Endodermal cell (in vitro differentiated cells): ENCODE measurements at regions not wholly inside any gene's neighbourhood (a gene's known extent, or its start where the extent isn't known, plus 50 kb on each side); places are given as distances from the start of the nearest gene placed in this dataset.

Experiments used
- DNase-seq: peaks from one replicate; pipeline ENCODE4 v3.0.0-alpha.2; 2017
- H3K27ac ChIP-seq: 2 replicates; pipeline ENCODE4 v1.5.1; 2013; ENCODE audit warnings: mild to moderate bottlenecking, low read depth, low read length, moderate library complexity
- H3K27me3 ChIP-seq: 2 replicates; pipeline ENCODE4 v1.6.1; 2013; ENCODE audit warnings: mild to moderate bottlenecking, low read length, moderate library complexity; ENCODE audit not compliant: insufficient read depth, control insufficient read depth, poor library complexity, severe bottlenecking
- H3K36me3 ChIP-seq: 2 replicates; pipeline ENCODE4 v1.7.0; 2013; ENCODE audit warnings: mild to moderate bottlenecking, low read length, moderate library complexity; ENCODE audit not compliant: control insufficient read depth, insufficient read depth
- H3K4me1 ChIP-seq: one replicate; pipeline ENCODE4 v1.7.0; 2013; ENCODE audit warnings: low read length; ENCODE audit not compliant: control insufficient read depth, insufficient read depth
- H3K4me3 ChIP-seq: 2 replicates; pipeline ENCODE4 v1.5.1; 2013; ENCODE audit warnings: mild to moderate bottlenecking, low read length, moderate library complexity
- H3K9ac ChIP-seq: 2 replicates; pipeline ENCODE4 v1.6.1; 2013; ENCODE audit warnings: mild to moderate bottlenecking, low read length, moderate library complexity; ENCODE audit not compliant: poor library complexity, severe bottlenecking; ENCODE audit errors: extremely low read depth
- H3K9me3 ChIP-seq: 2 replicates; pipeline ENCODE4 v1.6.1; 2013; ENCODE audit warnings: mild to moderate bottlenecking, low read length, moderate library complexity; ENCODE audit not compliant: control insufficient read depth
- H3K27ac Mint-ChIP-seq: 2 replicates; pipeline ENCODE4 v1.8.0; 2020; ENCODE audit warnings: mixed read lengths
- H3K27me3 Mint-ChIP-seq: 2 replicates; pipeline ENCODE4 v1.8.0; 2021; ENCODE audit warnings: mild to moderate bottlenecking, mixed read lengths; ENCODE audit not compliant: insufficient read depth
- H3K36me3 Mint-ChIP-seq: 2 replicates; pipeline ENCODE4 v1.8.0; 2020; ENCODE audit warnings: low read depth, mixed read lengths
- H3K4me1 Mint-ChIP-seq: 2 replicates; pipeline ENCODE4 v1.8.0; 2020; ENCODE audit warnings: mixed read lengths
- H3K4me3 Mint-ChIP-seq: 2 replicates; pipeline ENCODE4 v1.8.0; 2020; ENCODE audit warnings: mild to moderate bottlenecking, moderate library complexity, mixed read lengths
- H3K9me3 Mint-ChIP-seq: 2 replicates; pipeline ENCODE4 v1.8.0; 2020; ENCODE audit warnings: mild to moderate bottlenecking, mixed read lengths
- CTCF ChIP-seq: fragments of 200-600 bp; sonication (generic); conservative IDR thresholded peaks from 2 replicates; pipeline ENCODE4 v1.5.0; 2021; ENCODE audit warnings: antibody characterized with exemption, mild to moderate bottlenecking
- WGBS, 2 experiments: methylation state at CpG; one replicate each; pipeline versions ENCODE4 v1.1.5 to v1.1.7; 2013; ENCODE audit warnings: missing lambda C conversion rate in 2 of 2, mixed read lengths in 1 of 2; ENCODE audit not compliant: insufficient coverage in 1 of 2, insufficient read length in 1 of 2; 5-methylcytosine and 5-hydroxymethylcytosine counted together

DNA sequence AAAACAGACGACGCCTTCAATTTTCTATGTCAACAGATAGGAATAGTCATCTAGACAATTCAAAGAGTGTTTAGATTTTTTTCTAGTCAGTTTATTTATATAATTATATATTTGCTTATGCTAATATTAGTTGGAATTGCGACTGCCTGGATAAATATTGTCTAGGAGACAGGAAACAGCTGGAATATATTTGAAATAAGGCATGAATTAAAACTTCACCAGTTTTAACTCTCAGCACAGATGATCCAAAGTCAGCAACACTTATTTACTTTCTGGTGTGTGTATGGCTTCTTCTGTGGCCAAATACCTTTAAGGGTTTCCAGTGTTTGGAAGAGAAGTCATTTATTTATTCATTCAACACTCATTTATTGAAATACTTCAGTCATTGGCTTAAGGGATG lies 1215.4 kb upstream of the USP15 start:
- no peaks in the 10 kb centered on the region for H3K4me1 ChIP-seq
- Mint-ChIP-seq H3K4me1 (no peaks in the 10 kb centered on the region), H3K4me3 (no peak overlapping the region), H3K36me3 (no peaks in the 10 kb centered on the region), H3K27ac (no peak overlapping the region), H3K9me3 (no peaks in the 10 kb centered on the region), H3K27me3 (no peaks in the 10 kb centered on the region)
- no peak for TF ChIP-seq CTCF
- H3K36me3 ChIP-seq, result no peaks in the 10 kb centered on the region
- WGBS, 2 experiments, result 100% methylated on average over 2 of the region's 3 CpGs; no CpG with 5 or more reads in 1 of the 2 experiments
- H3K9me3 ChIP-seq, result no peaks in the 10 kb centered on the region
- H3K27me3 ChIP-seq, result no peaks in the 10 kb centered on the region
- no peak overlapping the region for H3K4me3 ChIP-seq
- no peak overlapping the region for H3K27ac ChIP-seq
- no peak overlapping the region for H3K9ac ChIP-seq
- no peak for DNase-seq

- DNase-seq, result no peak
- no peak overlapping the region for H3K27ac ChIP-seq
- H3K4me1 ChIP-seq, result no peaks in the 10 kb centered on the region
- no peaks in the 10 kb centered on the region for H3K9me3 Mint-ChIP-seq
- H3K4me1 Mint-ChIP-seq, result no peaks in the 10 kb centered on the region
- H3K4me3 Mint-ChIP-seq, result no peak overlapping the region
- H3K27me3 ChIP-seq, result no peaks in the 10 kb centered on the region
- 81% methylated on average over 2 of the region's 3 CpGs; no CpG with 5 or more reads in 1 of the 2 experiments for WGBS, 2 experiments
- no peaks in the 10 kb centered on the region for H3K27me3 Mint-ChIP-seq
- H3K9me3 ChIP-seq, result no peaks in the 10 kb centered on the region
- H3K36me3 Mint-ChIP-seq, result no peaks in the 10 kb centered on the region
- H3K4me3 ChIP-seq, result no peak overlapping the region
- no peak overlapping the region for H3K9ac ChIP-seq
- no peak overlapping the region for H3K27ac Mint-ChIP-seq
- TF ChIP-seq CTCF, result no peak
- no peaks in the 10 kb centered on the region for H3K36me3 ChIP-seq
Observed at GRCh38 chr12:61070640-61071414, 1189.4 kb upstream of the USP15 start.

- no peaks in the 10 kb centered on the region for H3K27me3 ChIP-seq
- Mint-ChIP-seq H3K4me1 (no peaks in the 10 kb centered on the region), H3K4me3 (no peak overlapping the region), H3K36me3 (peaks cover 3% of the 10 kb centered on the region), H3K27me3 (no peaks in the 10 kb centered on the region), H3K9me3 (peaks cover 4% of the 10 kb centered on the region), H3K27ac (no peak overlapping the region)
- no peak for TF ChIP-seq CTCF
- no peak overlapping the region for H3K9ac ChIP-seq
- no peak overlapping the region for H3K4me3 ChIP-seq
- DNase-seq, result no peak
- H3K36me3 ChIP-seq, result no peaks in the 10 kb centered on the region
- no peaks in the 10 kb centered on the region for H3K9me3 ChIP-seq
- no peak overlapping the region for H3K27ac ChIP-seq
- H3K4me1 ChIP-seq, result no peaks in the 10 kb centered on the region
Observed at GRCh38 chr12:61072717-61073116, 1187.5 kb upstream of the USP15 start.
